Stomach (tissue), 4 donors: ENCODE measurements at regions not wholly inside any gene's neighbourhood (a gene's known extent, or its start where the extent isn't known, plus 50 kb on each side); places are given as distances from the start of the nearest gene placed in this dataset.

Source experiments
- CTCF ChIP-seq, 7 experiments: fragments of 450-650 bp in 4 of 7; fragments of 200-600 bp in 3 of 7; sonication (generic) in 3 of 7; IDR thresholded peaks; one replicate each; pipeline ENCODE4 v1.5.1; 2016 to 2019; ENCODE audit warnings: antibody characterized with exemption in 7 of 7, control low read depth in 2 of 7, mild to moderate bottlenecking in 1 of 7
- EP300 ChIP-seq: sonication (generic); formaldehyde crosslinking; IDR thresholded peaks from one replicate; pipeline ENCODE4 v1.6.1; 2017; ENCODE audit warnings: antibody characterized with exemption
- POLR2A ChIP-seq, 4 donors: fragments of 450-650 bp; IDR thresholded peaks; one replicate each; pipeline ENCODE4 v1.6.1; 2016; ENCODE audit warnings: antibody characterized with exemption in 4 of 4, control low read depth in 2 of 4, mild to moderate bottlenecking in 1 of 4, moderate library complexity in 1 of 4
- POLR2AphosphoS5 ChIP-seq, 3 donors: sonication (generic); formaldehyde crosslinking; IDR thresholded peaks; one replicate each; pipeline ENCODE4 v1.6.1; 2016; ENCODE audit warnings: antibody characterized with exemption in 3 of 3

GRCh38 chr5:173795601-173796000, 92.5 kb upstream of the CPEB4 start:
- TF ChIP-seq CTCF (IDR thresholded peaks at IDR 0.05) (no peak), POLR2A (IDR thresholded peaks at IDR 0.05) (no peak), POLR2AphosphoS5 (IDR thresholded peaks at IDR 0.05) (no peak), EP300 (no peak)
